Epithelial cell of prostate (primary cell): ENCODE measurements at regions not wholly inside any gene's neighbourhood (a gene's known extent, or its start where the extent isn't known, plus 50 kb on each side); places are given as distances from the start of the nearest gene placed in this dataset.

Experiments used
- DNase-seq: peaks from one replicate; pipeline ENCODE4 v3.0.0-alpha.2; 2011; ENCODE audit warnings: low read depth, low spot score
- H3K27ac ChIP-seq: fragments of 450-650 bp; 2 replicates; pipeline ENCODE4 v1.5.1; 2017; ENCODE audit warnings: mild to moderate bottlenecking

DNA sequence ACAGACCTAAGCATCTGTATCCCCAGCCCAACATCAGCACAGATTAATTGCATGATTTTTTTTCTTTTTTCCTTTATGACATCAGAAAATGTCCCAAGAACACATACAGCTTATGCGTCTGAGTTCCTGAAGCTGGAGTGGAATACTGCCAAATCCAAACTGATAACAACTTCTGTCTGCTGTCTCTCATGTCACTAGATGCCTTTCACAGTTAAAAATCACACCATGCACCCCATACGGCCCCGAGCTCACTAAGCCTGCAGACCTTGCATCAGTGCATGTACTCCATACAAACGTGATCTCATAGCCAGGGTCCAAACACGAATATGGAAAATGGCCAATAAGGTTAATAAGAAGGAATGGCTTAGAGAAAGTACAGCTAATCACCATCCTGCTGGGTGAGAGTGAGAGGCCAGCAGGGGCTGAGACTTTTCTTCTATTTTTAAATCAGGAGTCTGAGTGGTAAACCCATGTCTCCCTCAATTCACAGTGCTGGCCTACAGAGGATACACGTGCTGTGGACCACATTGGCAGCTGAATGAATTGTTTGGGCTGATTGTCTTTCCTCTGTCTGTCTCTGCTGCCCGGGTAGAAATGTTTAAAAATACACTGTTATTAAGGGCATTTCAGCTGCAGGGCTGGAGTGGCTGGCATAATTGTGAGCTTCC, 350.6 kb upstream of the RAG2 start:
- no peak overlapping the region for H3K27ac ChIP-seq
- no peak for DNase-seq

DNA sequence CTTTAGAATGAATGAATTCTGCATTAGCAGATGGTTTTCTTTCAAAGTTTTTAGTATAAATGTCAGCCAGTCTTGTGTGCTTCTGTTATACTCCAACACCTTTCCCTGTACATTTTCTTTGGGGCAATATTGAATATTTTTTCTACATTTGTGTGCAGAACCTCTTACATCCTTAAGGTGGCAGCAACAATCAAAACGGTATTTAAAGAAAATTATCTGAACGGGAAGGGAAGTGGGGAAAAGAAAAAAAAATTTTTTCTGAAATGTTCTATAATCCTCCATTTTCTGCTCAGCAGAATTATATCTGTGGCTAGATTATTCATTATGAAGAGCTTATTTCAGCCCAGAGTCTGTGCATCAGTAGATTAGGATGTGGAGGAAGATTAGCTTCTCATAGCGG, 347.3 kb upstream of the RAG2 start:
- no peak overlapping the region for H3K27ac ChIP-seq
- no peak for DNase-seq

- no peak overlapping the region for H3K27ac ChIP-seq
- DNase-seq: no peak
Measured at GRCh38 chr11:36933481-36933880, 335.4 kb upstream of the RAG2 start.

DNA sequence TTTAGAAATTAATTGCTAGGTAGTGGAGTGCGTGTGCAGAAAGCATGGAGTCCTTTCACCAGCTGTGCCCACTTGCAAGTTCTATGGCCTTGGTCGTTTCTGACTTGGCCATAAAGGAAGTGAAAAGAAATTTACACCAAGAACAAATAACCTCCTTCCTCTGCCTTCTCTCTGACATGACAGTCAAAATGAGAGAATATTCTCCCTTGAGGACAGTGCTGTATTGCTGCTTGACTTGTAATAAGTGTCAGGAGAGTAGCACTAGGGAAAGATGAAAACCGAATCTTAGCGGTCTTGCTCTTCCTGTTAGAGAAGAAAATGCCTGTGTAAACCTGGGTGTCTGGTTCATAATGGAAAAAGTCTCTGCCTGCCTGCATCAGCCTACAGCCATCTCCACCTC, 333.1 kb upstream of the RAG2 start:
- H3K27ac ChIP-seq: no peak overlapping the region
- no peak for DNase-seq

- no peak overlapping the region for H3K27ac ChIP-seq
- no peak for DNase-seq
Measured at GRCh38 chr11:36930256-36930655, 332.2 kb upstream of the RAG2 start.

DNA sequence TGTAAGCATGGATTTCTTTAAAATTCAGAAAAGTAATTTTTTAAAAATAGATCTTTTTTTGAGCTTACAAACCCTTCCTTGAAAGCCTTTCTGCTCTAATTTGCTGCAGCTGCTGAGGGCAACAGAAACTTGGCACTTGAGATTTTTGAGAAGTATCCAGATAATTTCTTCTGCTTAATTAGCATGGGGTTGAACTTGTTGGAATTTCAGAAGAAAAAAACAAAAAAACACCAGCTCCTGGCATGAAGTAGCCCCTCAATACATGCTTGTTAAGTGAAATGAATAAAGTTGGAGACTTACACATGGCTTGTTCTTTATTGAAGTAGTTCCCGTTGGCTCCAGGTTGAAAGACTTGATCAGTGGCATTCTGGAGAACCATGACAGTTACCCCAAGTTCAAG, 331.4 kb upstream of the RAG2 start:
- H3K27ac ChIP-seq: no peak overlapping the region
- no peak for DNase-seq

- no peak overlapping the region for H3K27ac ChIP-seq
- DNase-seq: no peak
Measured at GRCh38 chr11:36928621-36929020, 330.6 kb upstream of the RAG2 start.

- no peak for DNase-seq
- no peak overlapping the region for H3K27ac ChIP-seq
Measured at GRCh38 chr11:36899800-36900199, 301.8 kb upstream of the RAG2 start.

DNA sequence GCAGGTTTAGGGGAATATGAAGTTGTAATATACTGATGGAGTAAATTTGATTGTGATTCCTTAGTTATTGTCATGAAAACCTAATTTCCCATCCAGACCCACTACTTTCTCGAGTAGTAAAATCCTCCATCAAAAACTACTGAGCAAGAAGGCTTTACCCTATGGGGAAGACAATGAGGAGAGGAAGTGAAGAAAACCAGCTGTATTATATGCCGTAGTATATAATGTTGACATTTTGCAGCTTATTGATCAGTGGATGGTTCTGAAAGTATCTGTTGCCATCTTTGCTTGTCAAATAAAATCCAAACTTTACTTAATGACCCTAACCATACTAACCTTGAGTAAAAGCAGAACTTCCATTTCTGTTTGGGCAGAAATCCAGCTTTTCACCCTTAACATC, 292.8 kb upstream of the RAG2 start:
- no peak for DNase-seq
- no peak overlapping the region for H3K27ac ChIP-seq

DNA sequence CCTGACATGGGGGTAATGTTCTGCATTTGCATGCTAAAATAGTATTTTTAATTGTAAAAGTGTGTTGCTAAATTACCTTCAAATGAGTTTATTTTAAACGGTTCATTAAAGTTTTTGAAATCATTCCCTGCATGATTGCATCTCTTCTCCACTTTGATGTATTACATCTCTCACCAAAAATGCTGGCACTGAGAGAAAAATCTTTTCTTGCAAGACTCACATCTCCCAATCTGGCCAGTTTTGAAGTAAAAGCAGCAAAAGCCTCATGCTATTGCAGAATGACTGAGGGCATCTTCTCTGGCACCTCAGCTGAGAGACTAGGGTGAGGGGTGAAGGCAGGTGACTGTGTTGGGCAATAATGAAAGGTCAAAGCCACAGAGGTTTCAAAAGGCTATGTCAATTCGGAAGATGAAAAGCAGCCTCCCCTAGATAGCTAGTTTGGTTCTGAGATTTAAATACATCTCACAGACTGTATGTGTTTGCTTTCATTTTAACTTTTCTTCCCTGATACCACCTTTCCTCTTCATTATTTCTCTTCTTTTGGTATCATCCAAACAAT, 292.2 kb upstream of the RAG2 start:
- H3K27ac ChIP-seq: no peak overlapping the region
- DNase-seq: no peak

GRCh38 chr11:36885154-36885553, 287.1 kb upstream of the RAG2 start:
- no peak for DNase-seq
- no peak overlapping the region for H3K27ac ChIP-seq

- no peak for DNase-seq
- H3K27ac ChIP-seq: no peak overlapping the region
Measured at GRCh38 chr11:36878737-36879136, 280.7 kb upstream of the RAG2 start.

- no peak overlapping the region for H3K27ac ChIP-seq
- no peak for DNase-seq
Measured at GRCh38 chr11:36877149-36877548, 279.1 kb upstream of the RAG2 start.

- H3K27ac ChIP-seq: no peak overlapping the region
- DNase-seq: no peak
Measured at GRCh38 chr11:36876266-36876665, 278.2 kb upstream of the RAG2 start.

- no peak overlapping the region for H3K27ac ChIP-seq
- no peak for DNase-seq
Measured at GRCh38 chr11:36874291-36874690, 276.3 kb upstream of the RAG2 start.

DNA sequence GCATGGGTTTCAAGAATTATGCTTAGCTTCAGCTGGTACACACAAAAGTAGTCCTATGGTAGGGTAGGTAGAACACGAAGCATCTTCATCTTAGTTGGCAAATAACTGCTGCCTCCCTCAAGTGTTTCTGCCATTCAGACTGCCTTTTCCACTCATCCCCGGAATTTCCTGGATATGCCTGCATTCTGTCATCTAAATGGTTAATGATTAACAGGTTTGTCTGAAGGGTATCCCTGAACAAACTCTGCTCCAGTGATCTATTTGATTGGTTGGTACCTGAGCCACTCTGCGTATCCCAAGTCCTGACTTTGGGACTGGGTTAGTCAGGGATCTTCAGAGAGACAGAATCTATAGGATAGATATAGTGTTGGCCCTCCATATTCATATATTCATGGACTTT, 272.3 kb upstream of the RAG2 start:
- no peak for DNase-seq
- H3K27ac ChIP-seq: no peak overlapping the region

GRCh38 chr11:36868380-36868779, 270.3 kb upstream of the RAG2 start:
- no peak for DNase-seq

DNA sequence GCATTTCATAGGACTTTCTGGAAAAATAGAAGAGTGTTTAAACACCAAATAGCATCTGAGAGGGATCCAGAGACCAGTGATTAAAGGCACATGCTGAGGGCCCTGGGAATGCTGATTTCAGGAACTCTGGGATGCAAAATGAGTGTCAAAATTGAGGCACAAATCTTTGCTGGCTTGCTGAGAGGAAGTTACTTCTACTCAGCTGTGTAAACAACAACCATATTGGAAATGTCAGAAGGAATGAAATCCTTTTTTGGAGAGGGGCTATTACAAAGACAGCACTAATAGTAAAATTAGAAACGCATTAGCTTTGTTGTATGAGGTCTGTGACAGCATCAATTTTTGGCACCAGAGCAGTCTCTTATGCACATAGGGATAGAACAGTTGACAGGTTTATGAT, 267.8 kb upstream of the RAG2 start:
- DNase-seq: no peak
- no peak overlapping the region for H3K27ac ChIP-seq

More at GRCh38 chr11:36868380-36868779, 270.3 kb upstream of the RAG2 start:
- no peak overlapping the region for H3K27ac ChIP-seq

GRCh38 chr11:36854875-36855274, 256.8 kb upstream of the RAG2 start:
- DNase-seq: no peak
- H3K27ac ChIP-seq: no peak overlapping the region

- DNase-seq: no peak
- H3K27ac ChIP-seq: no peak overlapping the region
Measured at GRCh38 chr11:36848660-36849059, 250.6 kb upstream of the RAG2 start.

DNA sequence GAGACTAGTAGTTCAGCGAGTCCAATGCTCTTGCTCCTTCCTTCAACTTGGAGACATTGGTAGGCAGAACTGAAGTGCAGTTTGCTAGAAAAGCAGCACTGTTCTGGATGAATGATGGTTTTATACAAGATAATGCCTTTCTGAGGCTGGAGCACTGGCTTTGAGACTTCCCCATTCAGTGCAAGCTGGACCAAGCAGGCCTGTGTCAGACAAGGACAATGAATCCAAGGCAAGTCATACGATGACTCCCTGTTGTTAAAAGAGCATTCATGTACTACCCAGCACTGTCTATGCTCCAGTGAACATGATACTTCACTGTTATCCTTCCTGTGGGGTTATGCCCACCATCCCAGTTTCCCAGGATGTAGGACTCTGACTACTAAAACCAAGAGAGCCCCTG, 242.3 kb upstream of the RAG2 start:
- DNase-seq: no peak
- H3K27ac ChIP-seq: no peak overlapping the region

- DNase-seq: no peak
- no peak overlapping the region for H3K27ac ChIP-seq
Measured at GRCh38 chr11:36837831-36838437, 239.9 kb upstream of the RAG2 start.
